RWPE2 (cell line): ENCODE measurements at regions not wholly inside any gene's neighbourhood (a gene's known extent, or its start where the extent isn't known, plus 50 kb on each side); places are given as distances from the start of the nearest gene placed in this dataset.

ENCODE experiments used
- ATAC-seq: fragments of 200-7000 bp; cut with Tn5 transposase; 3 replicates; pipeline ENCODE4 v1.9.1; 2021; ENCODE audit warnings: low read depth
- DNase-seq: peaks from one replicate; pipeline ENCODE4 v3.0.0-alpha.2; 2020; ENCODE audit warnings: low spot score
- H3K27ac ChIP-seq: fragments of 450-650 bp; 2 replicates; pipeline ENCODE4 v1.5.1; 2017; ENCODE audit warnings: mild to moderate bottlenecking; ENCODE audit not compliant: poor library complexity, severe bottlenecking
- H3K27me3 ChIP-seq: fragments of 250-450 bp; sonication (Bioruptor Pico); 2 replicates; pipeline ENCODE4 v1.5.1; 2021; ENCODE audit warnings: mild to moderate bottlenecking, moderate library complexity; ENCODE audit not compliant: insufficient read depth, poor library complexity, severe bottlenecking
- H3K36me3 ChIP-seq: fragments of 250-450 bp; sonication (Bioruptor Pico); 2 replicates; pipeline ENCODE4 v1.5.1; 2020; ENCODE audit warnings: low read depth, mild to moderate bottlenecking, moderate library complexity
- H3K4me1 ChIP-seq: fragments of 250-450 bp; sonication (Bioruptor Pico); 2 replicates; pipeline ENCODE4 v1.5.1; 2021; ENCODE audit warnings: mild to moderate bottlenecking, moderate library complexity; ENCODE audit not compliant: insufficient read depth, poor library complexity, severe bottlenecking
- H3K4me3 ChIP-seq: fragments of 250-450 bp; sonication (Bioruptor Pico); 2 replicates; pipeline ENCODE4 v1.5.1; 2021; ENCODE audit warnings: mild to moderate bottlenecking, moderate library complexity; ENCODE audit not compliant: severe bottlenecking
- H3K9me3 ChIP-seq: fragments of 250-450 bp; sonication (Bioruptor Pico); 2 replicates; pipeline ENCODE4 v1.5.1; 2021; ENCODE audit warnings: mild to moderate bottlenecking, moderate library complexity; ENCODE audit not compliant: severe bottlenecking
- CTCF ChIP-seq: fragments of 450-650 bp; IDR thresholded peaks from one replicate; pipeline ENCODE4 v1.5.1; 2017; ENCODE audit warnings: mild to moderate bottlenecking, moderate library complexity; ENCODE audit not compliant: poor library complexity, severe bottlenecking

- H3K4me1 ChIP-seq: no peaks in the 10 kb centered on the region
- no peaks in the 10 kb centered on the region for H3K27me3 ChIP-seq
- no peak overlapping the region for H3K27ac ChIP-seq
- TF ChIP-seq CTCF: no peak
- H3K9me3 ChIP-seq: no peaks in the 10 kb centered on the region
- no peaks in the 10 kb centered on the region for H3K36me3 ChIP-seq
- DNase-seq (no peak), ATAC-seq (no peak)
- H3K4me3 ChIP-seq: no peak overlapping the region
Measured at GRCh38 chr7:49717547-49717946, 55.9 kb upstream of the VWC2 start.

GRCh38 chr7:49718760-49719159 is 54.7 kb upstream of the VWC2 start:
- no peaks in the 10 kb centered on the region for H3K9me3 ChIP-seq
- no peaks in the 10 kb centered on the region for H3K36me3 ChIP-seq
- no peaks in the 10 kb centered on the region for H3K4me1 ChIP-seq
- no peak for TF ChIP-seq CTCF
- no peak overlapping the region for H3K4me3 ChIP-seq
- H3K27ac ChIP-seq: no peak overlapping the region
- ATAC-seq (no peak), DNase-seq (no peak)
- H3K27me3 ChIP-seq: no peaks in the 10 kb centered on the region

- no peak for DNase-seq
- no peaks in the 10 kb centered on the region for H3K9me3 ChIP-seq
- no peak overlapping the region for H3K4me3 ChIP-seq
- no peaks in the 10 kb centered on the region for H3K36me3 ChIP-seq
- ATAC-seq: no peak
- no peak overlapping the region for H3K27ac ChIP-seq
- H3K4me1 ChIP-seq: no peaks in the 10 kb centered on the region
- H3K27me3 ChIP-seq: no peaks in the 10 kb centered on the region
- no peak for TF ChIP-seq CTCF
Measured at GRCh38 chr7:49721441-49721840, 52.0 kb upstream of the VWC2 start.
